ENCODE measurements at regions not wholly inside any gene's neighbourhood (a gene's known extent, or its start where the extent isn't known, plus 50 kb on each side); places are given as distances from the start of the nearest gene placed in this dataset.

GRCh38 chr5:96275051-96275450 is 158.0 kb downstream of the PCSK1 start:
- TF ChIP-seq CTCF (IDR thresholded peaks at IDR 0.05; ENCODE audit: low read length): no peak
- no peak for TF ChIP-seq EZH2 (IDR thresholded peaks at IDR 0.05; ENCODE audit: borderline replicate concordance, low read length)
